ENCODE measurements at regions not wholly inside any gene's neighbourhood (a gene's known extent, or its start where the extent isn't known, plus 50 kb on each side); places are given as distances from the start of the nearest gene placed in this dataset.

DNA sequence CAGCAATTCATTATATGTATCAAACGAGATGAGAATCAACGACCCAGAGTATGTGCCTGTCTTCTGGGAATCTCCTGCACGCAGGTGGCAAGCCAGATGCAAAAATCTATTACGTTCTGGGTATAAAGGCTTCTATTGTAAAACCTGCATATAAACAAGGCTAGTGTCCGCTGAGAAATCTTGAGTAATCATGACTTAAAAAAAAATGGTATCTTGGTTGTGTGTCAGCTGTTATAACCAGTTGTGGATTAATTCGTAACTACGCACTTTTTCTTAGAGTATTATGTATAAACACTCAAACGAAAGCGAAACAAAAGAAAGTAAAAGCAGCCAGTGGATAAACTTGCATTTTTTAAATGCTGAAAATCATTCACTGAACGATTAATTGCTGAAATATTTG, 509.1 kb downstream of the RSL24D1 start:
- no peak for TF ChIP-seq Cebpa-rat (IDR thresholded peaks at IDR 0.05)
- Histone ChIP-seq H3K4me2 (no peak overlapping the region), H3K4me3 (no peak overlapping the region), H3K4me1 (peaks cover 0 to 5% (median 2%) of the 10 kb centered on the region in 10 experiments; a peak in 5 of 20 replicates), H3K36me3 (no peaks in the 10 kb centered on the region), H3K27ac (no peak overlapping the region), H3K9ac (no peak overlapping the region), H3K9me3 (replicated peaks in 1 of 11) (peaks cover 0 to 4% (median 0%) of the 10 kb centered on the region in 11 experiments; a peak in 1 of 22 replicates), H3K27me3 (no peaks in the 10 kb centered on the region), H4K20me1 (no peaks in the 10 kb centered on the region)
